ENCODE measurements at regions not wholly inside any gene's neighbourhood (a gene's known extent, or its start where the extent isn't known, plus 50 kb on each side); places are given as distances from the start of the nearest gene placed in this dataset.

DNA sequence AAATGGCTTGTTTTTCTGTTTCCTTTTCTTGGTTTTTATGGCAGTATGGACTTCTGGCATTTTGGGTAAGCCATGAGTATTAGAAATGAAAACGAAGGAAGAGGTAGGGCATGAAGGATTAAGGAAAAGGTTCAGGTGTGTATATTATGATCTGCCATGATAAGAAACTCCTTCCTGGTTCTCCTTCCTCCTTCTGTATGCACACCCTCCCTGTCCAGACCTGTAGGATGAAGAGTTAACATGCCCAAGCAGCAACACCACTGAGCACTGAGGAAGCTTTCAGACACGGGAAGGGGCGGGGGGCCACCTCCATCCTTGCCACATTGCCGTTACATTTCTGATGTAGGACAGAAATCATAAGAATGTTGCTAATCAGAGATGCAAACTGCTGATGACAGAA, 361.0 kb upstream of the ZMIZ1 start:
- Histone ChIP-seq H3K27me3 (ENCODE audit: control insufficient read depth in 3 of 3, insufficient read depth in 3 of 3, low read depth in 1 of 3, low read length in 3 of 3) (peaks cover 0 to 12% (median 0%) of the 10 kb centered on the region in 3 experiments), H3K4ac (ENCODE audit: low read length) (no peak overlapping the region), H2BK12ac (ENCODE audit: low read length) (no peak overlapping the region), H3K23ac (ENCODE audit: low read depth, low read length, poor library complexity) (no peak overlapping the region), H3K18ac (ENCODE audit: low read length) (no peak overlapping the region), H2AFZ (ENCODE audit: low read length) (no peak overlapping the region), H3K36me3 (replicated peaks in 1 of 2; ENCODE audit: control insufficient read depth in 2 of 2, insufficient read depth in 2 of 2, low read length in 2 of 2) (no peaks in the 10 kb centered on the region), H2BK120ac (ENCODE audit: low read depth, low read length) (no peak overlapping the region), H3K14ac (ENCODE audit: low read length) (no peak overlapping the region), H2BK15ac (ENCODE audit: low read length) (no peak overlapping the region), H3K4me1 (ENCODE audit: control insufficient read depth in 2 of 2, insufficient read depth in 1 of 2, low read depth in 1 of 2, low read length in 2 of 2) (no peaks in the 10 kb centered on the region), H3K9ac (ENCODE audit: low read depth, low read length, poor library complexity) (no peak overlapping the region), H2AK5ac (ENCODE audit: low read depth, low read length) (no peak overlapping the region), H4K8ac (ENCODE audit: low read depth, low read length) (no peak overlapping the region), H3K4me3 (ENCODE audit: low read length in 2 of 2) (no peak overlapping the region), H4K91ac (ENCODE audit: low read depth, low read length, poor library complexity) (no peak overlapping the region), H3K9me3 (replicated peaks in 1 of 2; ENCODE audit: control insufficient read depth in 2 of 2, insufficient read depth in 1 of 2, low read depth in 1 of 2, low read length in 2 of 2) (no peaks in the 10 kb centered on the region), H3K79me1 (ENCODE audit: low read depth, low read length) (no peaks in the 10 kb centered on the region), H3K4me2 (ENCODE audit: insufficient read depth, low read length, poor library complexity, severe bottlenecking) (no peak overlapping the region), H3K27ac (replicated peaks; ENCODE audit: low read length) (no peak overlapping the region), H2BK5ac (ENCODE audit: low read length) (no peak overlapping the region)
- no peak for DNase-seq (ENCODE audit: low spot score)
- WGBS, 2 donors (ENCODE audit: extremely low coverage in 2 of 2, insufficient read length in 2 of 2, insufficient replicate concordance in 1 of 2) = no CpG with 5 or more reads among the region's 4 CpGs

- Histone ChIP-seq H3K14ac (ENCODE audit: low read length) (no peak overlapping the region), H3K4ac (ENCODE audit: low read length) (no peak overlapping the region), H3K4me2 (ENCODE audit: insufficient read depth, low read length, poor library complexity, severe bottlenecking) (no peak overlapping the region), H4K91ac (ENCODE audit: low read depth, low read length, poor library complexity) (no peak overlapping the region), H2BK120ac (ENCODE audit: low read depth, low read length) (no peak overlapping the region), H3K36me3 (replicated peaks in 1 of 2; ENCODE audit: control insufficient read depth in 2 of 2, insufficient read depth in 2 of 2, low read length in 2 of 2) (no peaks in the 10 kb centered on the region), H3K9ac (ENCODE audit: low read depth, low read length, poor library complexity) (no peak overlapping the region), H3K4me1 (ENCODE audit: control insufficient read depth in 2 of 2, insufficient read depth in 1 of 2, low read depth in 1 of 2, low read length in 2 of 2) (no peaks in the 10 kb centered on the region), H3K4me3 (ENCODE audit: low read length in 2 of 2) (no peak overlapping the region), H3K9me3 (replicated peaks in 1 of 2; ENCODE audit: control insufficient read depth in 2 of 2, insufficient read depth in 1 of 2, low read depth in 1 of 2, low read length in 2 of 2) (no peaks in the 10 kb centered on the region), H2BK5ac (ENCODE audit: low read length) (no peak overlapping the region), H3K27ac (replicated peaks; ENCODE audit: low read length) (no peak overlapping the region), H2BK12ac (ENCODE audit: low read length) (no peak overlapping the region), H3K23ac (ENCODE audit: low read depth, low read length, poor library complexity) (no peak overlapping the region), H4K8ac (ENCODE audit: low read depth, low read length) (no peak overlapping the region), H2AK5ac (ENCODE audit: low read depth, low read length) (no peak overlapping the region), H3K79me1 (ENCODE audit: low read depth, low read length) (no peaks in the 10 kb centered on the region), H2AFZ (ENCODE audit: low read length) (no peak overlapping the region), H3K18ac (ENCODE audit: low read length) (no peak overlapping the region), H3K27me3 (ENCODE audit: control insufficient read depth in 3 of 3, insufficient read depth in 3 of 3, low read depth in 1 of 3, low read length in 3 of 3) (peaks cover 0 to 10% (median 0%) of the 10 kb centered on the region in 3 experiments), H2BK15ac (ENCODE audit: low read length) (no peak overlapping the region)
- WGBS, 2 donors (ENCODE audit: extremely low coverage in 2 of 2, insufficient read length in 2 of 2, insufficient replicate concordance in 1 of 2) = no CpG with 5 or more reads among the region's 3 CpGs
- DNase-seq (ENCODE audit: low spot score) = no peak
Measured at GRCh38 chr10:78712147-78712546, 356.6 kb upstream of the ZMIZ1 start.

GRCh38 chr10:78713659-78714058, 355.1 kb upstream of the ZMIZ1 start:
- H3K14ac ChIP-seq (ENCODE audit: low read length) = no peak overlapping the region
- no CpG with 5 or more reads among the region's 3 CpGs for WGBS, 2 donors (ENCODE audit: extremely low coverage in 2 of 2, insufficient read length in 2 of 2, insufficient replicate concordance in 1 of 2)
- no peaks in the 10 kb centered on the region for H3K36me3 ChIP-seq (replicated peaks in 1 of 2; ENCODE audit: control insufficient read depth in 2 of 2, insufficient read depth in 2 of 2, low read length in 2 of 2)
- no peaks in the 10 kb centered on the region for H3K4me1 ChIP-seq (ENCODE audit: control insufficient read depth in 2 of 2, insufficient read depth in 1 of 2, low read depth in 1 of 2, low read length in 2 of 2)
- no peak overlapping the region for H3K27ac ChIP-seq (replicated peaks; ENCODE audit: low read length)
- H4K91ac ChIP-seq (ENCODE audit: low read depth, low read length, poor library complexity) = no peak overlapping the region
- H3K23ac ChIP-seq (ENCODE audit: low read depth, low read length, poor library complexity) = no peak overlapping the region
- H2BK120ac ChIP-seq (ENCODE audit: low read depth, low read length) = no peak overlapping the region
- DNase-seq (ENCODE audit: low spot score) = no peak
- no peak overlapping the region for H2AK5ac ChIP-seq (ENCODE audit: low read depth, low read length)
- no peak overlapping the region for H2BK5ac ChIP-seq (ENCODE audit: low read length)
- no peak overlapping the region for H2BK12ac ChIP-seq (ENCODE audit: low read length)
- no peaks in the 10 kb centered on the region for H3K9me3 ChIP-seq (replicated peaks in 1 of 2; ENCODE audit: control insufficient read depth in 2 of 2, insufficient read depth in 1 of 2, low read depth in 1 of 2, low read length in 2 of 2)
- no peak overlapping the region for H4K8ac ChIP-seq (ENCODE audit: low read depth, low read length)
- peaks cover 0 to under 1% (median 0%) of the 10 kb centered on the region in 3 experiments for H3K27me3 ChIP-seq (ENCODE audit: control insufficient read depth in 3 of 3, insufficient read depth in 3 of 3, low read depth in 1 of 3, low read length in 3 of 3)
- H3K4me2 ChIP-seq (ENCODE audit: insufficient read depth, low read length, poor library complexity, severe bottlenecking) = no peak overlapping the region
- H3K18ac ChIP-seq (ENCODE audit: low read length) = no peak overlapping the region
- no peak overlapping the region for H2BK15ac ChIP-seq (ENCODE audit: low read length)
- H3K9ac ChIP-seq (ENCODE audit: low read depth, low read length, poor library complexity) = no peak overlapping the region
- H3K79me1 ChIP-seq (ENCODE audit: low read depth, low read length) = no peaks in the 10 kb centered on the region
- no peak overlapping the region for H3K4me3 ChIP-seq (ENCODE audit: low read length in 2 of 2)
- H3K4ac ChIP-seq (ENCODE audit: low read length) = no peak overlapping the region
- no peak overlapping the region for H2AFZ ChIP-seq (ENCODE audit: low read length)

- Histone ChIP-seq H3K4me1 (ENCODE audit: control insufficient read depth in 2 of 2, insufficient read depth in 1 of 2, low read depth in 1 of 2, low read length in 2 of 2) (no peaks in the 10 kb centered on the region), H2BK5ac (ENCODE audit: low read length) (no peak overlapping the region), H2BK120ac (ENCODE audit: low read depth, low read length) (no peak overlapping the region), H3K27ac (replicated peaks; ENCODE audit: low read length) (no peak overlapping the region), H3K4me3 (ENCODE audit: low read length in 2 of 2) (no peak overlapping the region), H3K23ac (ENCODE audit: low read depth, low read length, poor library complexity) (no peak overlapping the region), H3K9ac (ENCODE audit: low read depth, low read length, poor library complexity) (no peak overlapping the region), H4K91ac (ENCODE audit: low read depth, low read length, poor library complexity) (no peak overlapping the region), H4K8ac (ENCODE audit: low read depth, low read length) (no peak overlapping the region), H3K14ac (ENCODE audit: low read length) (no peak overlapping the region), H3K4ac (ENCODE audit: low read length) (no peak overlapping the region), H3K27me3 (ENCODE audit: control insufficient read depth in 3 of 3, insufficient read depth in 3 of 3, low read depth in 1 of 3, low read length in 3 of 3) (no peaks in the 10 kb centered on the region), H3K4me2 (ENCODE audit: insufficient read depth, low read length, poor library complexity, severe bottlenecking) (no peak overlapping the region), H3K79me1 (ENCODE audit: low read depth, low read length) (no peaks in the 10 kb centered on the region), H3K36me3 (replicated peaks in 1 of 2; ENCODE audit: control insufficient read depth in 2 of 2, insufficient read depth in 2 of 2, low read length in 2 of 2) (no peaks in the 10 kb centered on the region), H2BK15ac (ENCODE audit: low read length) (no peak overlapping the region), H3K9me3 (replicated peaks in 1 of 2; ENCODE audit: control insufficient read depth in 2 of 2, insufficient read depth in 1 of 2, low read depth in 1 of 2, low read length in 2 of 2) (no peaks in the 10 kb centered on the region), H2AFZ (ENCODE audit: low read length) (no peak overlapping the region), H2BK12ac (ENCODE audit: low read length) (no peak overlapping the region), H2AK5ac (ENCODE audit: low read depth, low read length) (no peak overlapping the region), H3K18ac (ENCODE audit: low read length) (no peak overlapping the region)
- no CpG with 5 or more reads among the region's 2 CpGs for WGBS, 2 donors (ENCODE audit: extremely low coverage in 2 of 2, insufficient read length in 2 of 2, insufficient replicate concordance in 1 of 2)
- DNase-seq (ENCODE audit: low spot score) = no peak
Measured at GRCh38 chr10:78714225-78714624, 354.5 kb upstream of the ZMIZ1 start.

Data from neuronal stem cell (in vitro differentiated cells).